H1 (cell line): ENCODE measurements at regions not wholly inside any gene's neighbourhood (a gene's known extent, or its start where the extent isn't known, plus 50 kb on each side); places are given as distances from the start of the nearest gene placed in this dataset.

ENCODE experiments used
- CTCF ChIA-PET: fragments of 300-600 bp; sonication (Branson Sonifier 250); formaldehyde crosslinking; loops from one replicate; lab custom pipeline; 2021; ENCODE audit not compliant: partially characterized antibody; lab: Charles Lee
- POLR2A ChIA-PET: fragments of 300-600 bp; sonication (Branson Sonifier 250); formaldehyde crosslinking; loops from one replicate; lab custom pipeline; 2021; ENCODE audit warnings: inconsistent platforms; ENCODE audit not compliant: partially characterized antibody; lab: Charles Lee
- DNase-seq, 2 experiments: peaks; one replicate each; pipeline versions ENCODE4 v3.0.0 to v3.0.0-alpha.2; 2010 to 2022; ENCODE audit warnings: low spot score in 2 of 2, low read depth in 1 of 2, mixed read lengths in 1 of 2
- FAIRE-seq: peaks from 2 replicates; lab custom pipeline; 2011; peaks lifted over from hg19 to GRCh38; lab: Jason Lieb, UNC
- H2AFZ ChIP-seq: 2 replicates; pipeline ENCODE4 v1.8.1; 2012; ENCODE audit warnings: low read length, inconsistent platforms
- H2AK5ac ChIP-seq: 2 replicates; pipeline ENCODE4 v1.6.1; 2013; ENCODE audit warnings: low read depth, low read length
- H2BK120ac ChIP-seq: replicated peaks from 2 replicates; pipeline ENCODE3; 2013; ENCODE audit warnings: low read depth, low read length, inconsistent platforms
- H2BK12ac ChIP-seq: 2 replicates; pipeline ENCODE4 v1.6.1; 2013; ENCODE audit warnings: low read depth, low read length
- H2BK15ac ChIP-seq: 2 replicates; pipeline ENCODE4 v1.6.1; 2013; ENCODE audit warnings: low read length
- H2BK20ac ChIP-seq: 2 replicates; pipeline ENCODE4 v1.6.1; 2013; ENCODE audit warnings: low read length
- H2BK5ac ChIP-seq: 2 replicates; pipeline ENCODE4 v1.6.1; 2013; ENCODE audit warnings: low read depth, low read length
- H3K14ac ChIP-seq: 2 replicates; pipeline ENCODE4 v1.6.1; 2013; ENCODE audit warnings: inconsistent platforms; ENCODE audit not compliant: insufficient read length
- H3K18ac ChIP-seq: 2 replicates; pipeline ENCODE4 v1.6.1; 2013; ENCODE audit warnings: low read length; ENCODE audit errors: extremely low read depth
- H3K23ac ChIP-seq: 2 replicates; pipeline ENCODE4 v1.6.1; 2013; ENCODE audit warnings: inconsistent platforms; ENCODE audit not compliant: insufficient read length
- H3K23me2 ChIP-seq: 2 replicates; pipeline ENCODE4 v1.6.1; 2013; ENCODE audit warnings: low read depth, low read length
- H3K27ac ChIP-seq: 2 replicates; pipeline ENCODE4 v1.6.1; 2011; ENCODE audit warnings: low read depth, low read length, inconsistent platforms
- H3K27me3 ChIP-seq, 4 experiments: replicated peaks in 1 of 4; 1 replicate in 1 of 4; 2 replicates in 3 of 4; pipeline versions ENCODE4 v1.6.1 to v1.8.1; 2011 to 2013; ENCODE audit warnings: low read length in 3 of 4, mild to moderate bottlenecking in 3 of 4, inconsistent platforms in 2 of 4, mixed read lengths in 2 of 4, moderate library complexity in 1 of 4; ENCODE audit not compliant: control insufficient read depth in 3 of 4, insufficient read depth in 3 of 4; ENCODE audit errors: extremely low read depth in 1 of 4
- H3K36me3 ChIP-seq, 4 experiments: 2 replicates each; pipeline versions ENCODE4 v1.6.1 to v1.8.1; 2011 to 2013; ENCODE audit warnings: mild to moderate bottlenecking in 4 of 4, low read length in 3 of 4, moderate library complexity in 2 of 4, control low read depth in 1 of 4, inconsistent platforms in 1 of 4; ENCODE audit not compliant: insufficient read depth in 4 of 4, control insufficient read depth in 2 of 4
- H3K4ac ChIP-seq: replicated peaks from 2 replicates; pipeline ENCODE3; 2013; ENCODE audit warnings: low read length, low read depth, mixed read lengths, inconsistent platforms; ENCODE audit not compliant: insufficient read length
- H3K4me1 ChIP-seq, 4 experiments: replicated peaks in 1 of 4; 1 replicate in 1 of 4; 2 replicates in 3 of 4; pipeline versions ENCODE4 v1.6.1 to v1.8.1; 2011 to 2013; ENCODE audit warnings: low read length in 3 of 4, inconsistent platforms in 2 of 4, mixed read lengths in 1 of 4; ENCODE audit not compliant: insufficient read depth in 4 of 4, control insufficient read depth in 3 of 4
- H3K4me2 ChIP-seq, 2 experiments: 2 replicates each; pipeline versions ENCODE4 v1.6.1 to v1.8.1; 2011 to 2013; ENCODE audit warnings: low read depth in 2 of 2, low read length in 2 of 2, control low read depth in 1 of 2, inconsistent platforms in 1 of 2, mild to moderate bottlenecking in 1 of 2; ENCODE audit not compliant: insufficient read depth in 1 of 2
- H3K4me3 ChIP-seq, 4 experiments: fragments of 200-600, 300-600 bp in 1 of 4; sonication (generic), shearing (Covaris generic), sonication (Bioruptor Twin) in 1 of 4; 2 replicates each; pipeline versions ENCODE4 v1.5.1 to v1.8.1; 2011 to 2016; ENCODE audit warnings: low read length in 4 of 4, low read depth in 3 of 4, control low read depth in 2 of 4, inconsistent platforms in 2 of 4, mild to moderate bottlenecking in 2 of 4, mixed read lengths in 1 of 4, moderate library complexity in 1 of 4; ENCODE audit not compliant: insufficient read depth in 2 of 4; ENCODE audit errors: extremely low read depth in 1 of 4
- H3K56ac ChIP-seq: replicated peaks from 2 replicates; pipeline ENCODE3; 2013; ENCODE audit warnings: low read depth, mild to moderate bottlenecking, mixed read lengths, low read length, inconsistent platforms; ENCODE audit not compliant: insufficient read length
- H3K79me1 ChIP-seq: 2 replicates; pipeline ENCODE4 v1.6.1; 2013; ENCODE audit warnings: low read depth, low read length, control low read depth
- H3K79me2 ChIP-seq, 2 experiments: 2 replicates each; pipeline versions ENCODE4 v1.6.1 to v1.8.1; 2012 to 2013; ENCODE audit warnings: low read length in 2 of 2, mild to moderate bottlenecking in 2 of 2, inconsistent platforms in 1 of 2; ENCODE audit not compliant: insufficient read depth in 2 of 2, control insufficient read depth in 1 of 2
- H3K9ac ChIP-seq, 4 experiments: replicated peaks in 1 of 4; 1 replicate in 1 of 4; 2 replicates in 3 of 4; pipeline versions ENCODE4 v1.6.1 to v1.8.1; 2011 to 2013; ENCODE audit warnings: low read depth in 3 of 4, low read length in 3 of 4, control low read depth in 2 of 4, mild to moderate bottlenecking in 2 of 4, moderate library complexity in 2 of 4, inconsistent platforms in 1 of 4; ENCODE audit errors: extremely low read depth in 1 of 4
- H3K9me3 ChIP-seq, 2 experiments: 2 replicates each; pipeline versions ENCODE4 v1.6.1 to v1.8.1; 2012 to 2013; ENCODE audit warnings: mild to moderate bottlenecking in 2 of 2, moderate library complexity in 2 of 2, control low read depth in 1 of 2, inconsistent platforms in 1 of 2, low read depth in 1 of 2, low read length in 1 of 2, mixed read lengths in 1 of 2; ENCODE audit not compliant: insufficient read depth in 2 of 2
- H4K20me1 ChIP-seq, 2 experiments: replicated peaks in 1 of 2; 2 replicates each; pipeline versions ENCODE3 to v1.8.1; 2011 to 2013; ENCODE audit warnings: inconsistent platforms in 2 of 2, low read length in 2 of 2, mild to moderate bottlenecking in 1 of 2; ENCODE audit not compliant: insufficient read depth in 2 of 2, control insufficient read depth in 1 of 2
- H4K5ac ChIP-seq: 2 replicates; pipeline ENCODE4 v1.6.1; 2013; ENCODE audit warnings: low read length, low read depth, mixed read lengths, inconsistent platforms; ENCODE audit not compliant: insufficient read length
- H4K8ac ChIP-seq: 2 replicates; pipeline ENCODE4 v1.8.0; 2013; ENCODE audit warnings: mild to moderate bottlenecking, moderate library complexity, low read length, inconsistent platforms; ENCODE audit not compliant: insufficient read depth; ENCODE audit errors: extremely low read depth
- H4K91ac ChIP-seq: replicated peaks from 2 replicates; pipeline ENCODE3; 2013; ENCODE audit warnings: low read length, mixed read lengths, inconsistent platforms; ENCODE audit not compliant: insufficient read length
- JUN ChIP-seq: IDR thresholded peaks from 2 replicates; pipeline ENCODE4 v1.6.1; 2011; ENCODE audit warnings: low read depth, mild to moderate bottlenecking, improper control_type of control experiment, low read length
- MAFK ChIP-seq: IDR thresholded peaks from 2 replicates; pipeline ENCODE4 v1.6.1; 2012; ENCODE audit warnings: low read depth, mild to moderate bottlenecking, improper control_type of control experiment, low read length
- MAX ChIP-seq: IDR thresholded peaks from 2 replicates; pipeline ENCODE4 v1.6.1; 2012; ENCODE audit warnings: inconsistent platforms
- PHF8 ChIP-seq: fragments of 200-600 bp; sonication (generic); conservative IDR thresholded peaks from 2 replicates; pipeline ENCODE4 v1.7.1; 2012; ENCODE audit warnings: low read depth, mild to moderate bottlenecking, inconsistent platforms, low read length, moderate library complexity
- POLR2A ChIP-seq, 2 experiments: IDR thresholded peaks; 1 replicate in 1 of 2; 2 replicates in 1 of 2; pipeline ENCODE4 v1.6.1; 2011; ENCODE audit warnings: low read depth in 2 of 2, low read length in 2 of 2, mild to moderate bottlenecking in 2 of 2; ENCODE audit errors: control extremely low read depth in 1 of 2
- POLR2AphosphoS5 ChIP-seq: IDR thresholded peaks from 2 replicates; pipeline ENCODE4 v1.6.1; 2011; ENCODE audit warnings: low read depth, low read length
- RBBP5 ChIP-seq: IDR thresholded peaks from 2 replicates; pipeline ENCODE4 v1.7.1; 2012; ENCODE audit warnings: low read depth, mild to moderate bottlenecking, inconsistent platforms, low read length, moderate library complexity, borderline replicate concordance
- SIN3A ChIP-seq, 2 experiments: IDR thresholded peaks in 1 of 2; conservative IDR thresholded peaks in 1 of 2; 2 replicates each; pipeline ENCODE4 v1.6.1; 2011 to 2012; ENCODE audit warnings: low read length in 2 of 2, improper control_type of control experiment in 1 of 2, low read depth in 1 of 2, mild to moderate bottlenecking in 1 of 2
- SP1 ChIP-seq: IDR thresholded peaks from 2 replicates; pipeline ENCODE4 v1.6.1; 2011; ENCODE audit warnings: low read depth, low read length
- SUZ12 ChIP-seq: fragments of 200-600 bp; sonication (generic); IDR thresholded peaks from 2 replicates; pipeline ENCODE4 v1.6.1; 2012; ENCODE audit warnings: mild to moderate bottlenecking, inconsistent platforms, low read length, moderate library complexity, mixed read lengths
- TAF7 ChIP-seq: optimal IDR thresholded peaks from 2 replicates; pipeline ENCODE3; 2011; ENCODE audit warnings: low read depth, mild to moderate bottlenecking, inconsistent platforms, low read length, moderate library complexity, borderline replicate concordance
- YY1 ChIP-seq: IDR thresholded peaks from 2 replicates; pipeline ENCODE4 v1.6.1; 2011; ENCODE audit warnings: low read depth, mild to moderate bottlenecking, low read length

DNA sequence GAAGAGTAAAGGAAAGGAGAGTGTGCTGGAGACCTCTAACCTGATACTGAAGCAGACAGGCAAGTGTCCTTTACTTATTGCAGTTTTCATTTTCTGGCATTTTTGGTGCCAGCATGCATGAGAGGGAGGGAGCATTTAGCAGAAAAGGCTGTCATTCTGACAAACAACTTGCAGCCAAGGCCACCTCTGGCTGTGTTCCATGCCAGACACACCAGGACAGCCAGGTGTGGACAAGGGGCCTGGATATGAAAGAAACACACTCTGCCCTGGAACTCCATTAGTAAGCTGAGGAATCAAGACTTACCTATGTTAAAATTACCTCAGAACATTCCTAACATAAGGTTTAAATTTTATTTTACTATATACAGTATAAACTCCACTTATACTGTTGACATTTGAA is 365.4 kb upstream of the CAMK1G start:
- H3K79me2 ChIP-seq = no peaks in the 10 kb centered on the region
- no peak overlapping the region for H2BK15ac ChIP-seq
- H3K14ac ChIP-seq = no peak overlapping the region
- H4K91ac ChIP-seq = no peak overlapping the region
- FAIRE-seq (no peak), DNase-seq (no peak)
- POLR2A ChIA-PET = no interaction called here
- H3K23ac ChIP-seq = no peak overlapping the region
- H2BK12ac ChIP-seq = no peak overlapping the region
- TF ChIP-seq POLR2AphosphoS5 (no peak), SUZ12 (no peak), SIN3A (conservative IDR thresholded peaks at IDR 0.05 in 1 of 2, IDR thresholded peaks at IDR 0.05 in 1 of 2; ENCODE audit: low read depth in 1 of 2, low read length in 2 of 2) (no peak), JUN (no peak), PHF8 (no peak), MAX (no peak), POLR2A (IDR thresholded peaks at IDR 0.05; ENCODE audit: control extremely low read depth in 1 of 2, low read depth in 2 of 2, low read length in 2 of 2) (no peak), SP1 (no peak), TAF7 (no peak), YY1 (no peak), MAFK (no peak), RBBP5 (no peak)
- H3K56ac ChIP-seq = no peak overlapping the region
- H3K27me3 ChIP-seq = no peaks in the 10 kb centered on the region
- no peaks in the 10 kb centered on the region for H4K20me1 ChIP-seq
- no peak overlapping the region for H3K4me2 ChIP-seq
- no peak overlapping the region for H3K4ac ChIP-seq
- H2AK5ac ChIP-seq = no peak overlapping the region
- H3K18ac ChIP-seq = no peak overlapping the region; the same call in 1 of the 2 replicates
- no peak overlapping the region for H2BK120ac ChIP-seq
- no peak overlapping the region for H4K8ac ChIP-seq
- H3K9ac ChIP-seq = no peak overlapping the region
- H3K27ac ChIP-seq = no peak overlapping the region
- peaks cover 0 to 2% (median 0%) of the 10 kb centered on the region in 4 experiments; a peak in 2 of 7 replicates for H3K4me1 ChIP-seq
- CTCF ChIA-PET = interaction anchor here (2.3 kb wide), 1 partner anchor 11 kb away, joined by 7 read pairs; no protein-coding TSS in a partner anchor
- H3K79me1 ChIP-seq = no peaks in the 10 kb centered on the region
- no peak overlapping the region for H3K4me3 ChIP-seq
- no peak overlapping the region for H2AFZ ChIP-seq
- no peak overlapping the region for H2BK5ac ChIP-seq
- no peaks in the 10 kb centered on the region for H3K23me2 ChIP-seq
- H4K5ac ChIP-seq = no peak overlapping the region
- H2BK20ac ChIP-seq = no peak overlapping the region
- H3K36me3 ChIP-seq = no peaks in the 10 kb centered on the region
- no peaks in the 10 kb centered on the region for H3K9me3 ChIP-seq
